HCT116 (cell line): ENCODE measurements at regions not wholly inside any gene's neighbourhood (a gene's known extent, or its start where the extent isn't known, plus 50 kb on each side); places are given as distances from the start of the nearest gene placed in this dataset.

Experiments used
- ATAC-seq: fragments of 200-7000 bp; cut with Tn5 transposase; 2 replicates; pipeline ENCODE4 v1.9.1; 2020; ENCODE audit warnings: mild to moderate bottlenecking, moderate library complexity
- BruUV-seq: library from RNA; stranded (reverse); fragments of 400-500 nt; replicated peaks from 2 replicates; lab custom pipeline; 2021; lab: Mats Ljungman, UMichigan
- CTCF ChIA-PET: fragments of 300-600 bp; sonication (Branson Sonifier 250); formaldehyde crosslinking; loops from one replicate; lab custom pipeline; 2021; ENCODE audit warnings: antibody characterized with exemption; lab: Charles Lee
- POLR2A ChIA-PET: fragments of 300-600, 350-600 bp; sonication (Branson Sonifier 250); formaldehyde crosslinking; loops from one replicate; lab custom pipeline; 2021; ENCODE audit warnings: antibody characterized with exemption; lab: Charles Lee
- RAD21 ChIA-PET, 2 experiments: fragments of 300-600 bp; sonication (Branson Sonifier 250); formaldehyde crosslinking; loops; one replicate each; lab custom pipeline; 2023; ENCODE audit warnings: low total read pairs in 2 of 2; ENCODE audit not compliant: uncharacterized antibody in 2 of 2, unreplicated experiment in 2 of 2, low non-redundant PET in 1 of 2; lab: Charles Lee
- DNase-seq: peaks from one replicate; pipeline ENCODE4 v3.0.0-alpha.2; 2010; ENCODE audit warnings: low read depth, low spot score
- H2AFZ ChIP-seq: fragments of 200-600 bp; shearing (Covaris generic), sonication (generic); 2 replicates; pipeline ENCODE4 v1.6.1; 2017; ENCODE audit warnings: low read depth, mixed run types, mixed read lengths, antibody characterized with exemption, low read length; ENCODE audit not compliant: poor library complexity, severe bottlenecking
- H3K27ac ChIP-seq: 2 replicates; pipeline ENCODE4 v1.5.1; 2012; ENCODE audit warnings: low read depth, low read length
- H3K27me3 ChIP-seq: fragments of 200-600 bp; sonication (generic); 2 replicates; pipeline ENCODE4 v1.6.1; 2016; ENCODE audit warnings: mixed run types, low read length, mixed read lengths; ENCODE audit not compliant: insufficient read depth
- H3K36me3 ChIP-seq, 2 experiments: fragments of 200-500 bp in 1 of 2; fragments of 200-600 bp in 1 of 2; sonication (Bioruptor generic) in 1 of 2; sonication (generic) in 1 of 2; 2 replicates each; pipeline versions ENCODE4 v1.5.1 to v1.6.1; 2014 to 2016; ENCODE audit warnings: low read length in 2 of 2, inconsistent platforms in 1 of 2, mixed read lengths in 1 of 2, mixed run types in 1 of 2; ENCODE audit not compliant: insufficient read depth in 2 of 2, control insufficient read depth in 1 of 2
- H3K4me1 ChIP-seq, 2 experiments: fragments of 200-600 bp in 1 of 2; sonication (generic) in 1 of 2; 2 replicates each; pipeline versions ENCODE4 v1.5.1 to v1.6.1; 2012 to 2017; ENCODE audit warnings: low read length in 2 of 2, inconsistent platforms in 1 of 2, mild to moderate bottlenecking in 1 of 2, mixed read lengths in 1 of 2, mixed run types in 1 of 2, moderate library complexity in 1 of 2; ENCODE audit not compliant: insufficient read depth in 2 of 2, control insufficient read depth in 1 of 2
- H3K4me2 ChIP-seq: fragments of 200-600 bp; sonication (generic); 2 replicates; pipeline ENCODE4 v1.6.1; 2017; ENCODE audit warnings: mixed run types, low read length, mixed read lengths
- H3K4me3 ChIP-seq, 2 experiments: fragments of 200-600 bp in 1 of 2; sonication (generic) in 1 of 2; replicated peaks in 1 of 2; 2 replicates each; pipeline ENCODE4 v1.5.1; 2011 to 2016; ENCODE audit warnings: low read length in 2 of 2, control low read depth in 1 of 2, low read depth in 1 of 2, mild to moderate bottlenecking in 1 of 2, mixed read lengths in 1 of 2, mixed run types in 1 of 2
- H3K79me2 ChIP-seq: fragments of 200-600 bp; sonication (generic); 2 replicates; pipeline ENCODE4 v1.6.1; 2017; ENCODE audit warnings: mild to moderate bottlenecking, mixed run types, low read length, moderate library complexity, mixed read lengths; ENCODE audit not compliant: insufficient read depth
- H3K9ac ChIP-seq: fragments of 200-600 bp; sonication (generic); 2 replicates; pipeline ENCODE4 v1.6.1; 2016; ENCODE audit warnings: low read length, mixed read lengths
- H3K9me2 ChIP-seq: fragments of 200-600 bp; sonication (generic), shearing (Covaris generic); 2 replicates; pipeline ENCODE4 v1.6.1; 2017; ENCODE audit warnings: mixed run types, mild to moderate bottlenecking, moderate library complexity; ENCODE audit not compliant: insufficient read depth
- H3K9me3 ChIP-seq, 2 experiments: fragments of 200-500 bp in 1 of 2; fragments of 200-600 bp in 1 of 2; sonication (Bioruptor generic) in 1 of 2; sonication (generic) in 1 of 2; 2 replicates each; pipeline ENCODE4 v1.6.1; 2014 to 2017; ENCODE audit warnings: low read length in 2 of 2, mixed read lengths in 2 of 2, inconsistent platforms in 1 of 2, low read depth in 1 of 2, mild to moderate bottlenecking in 1 of 2, mixed run types in 1 of 2, moderate library complexity in 1 of 2; ENCODE audit not compliant: control insufficient read depth in 1 of 2, insufficient read depth in 1 of 2
- H4K20me1 ChIP-seq: fragments of 200-600 bp; sonication (generic), shearing (Covaris generic); 2 replicates; pipeline ENCODE4 v1.6.1; 2017; ENCODE audit warnings: mixed run types, mild to moderate bottlenecking, moderate library complexity; ENCODE audit not compliant: insufficient read depth
- CBX3 ChIP-seq: IDR thresholded peaks from 2 replicates; pipeline ENCODE4 v1.6.1; 2012; ENCODE audit warnings: low read depth
- CEBPB ChIP-seq: IDR thresholded peaks from 2 replicates; pipeline ENCODE4 v1.6.1; 2012; ENCODE audit warnings: low read depth
- EZH2 ChIP-seq: fragments of 200-600 bp; sonication (generic); IDR thresholded peaks from 2 replicates; pipeline ENCODE4 v1.6.1; 2017; ENCODE audit warnings: antibody characterized with exemption, mixed run types
- POLR2AphosphoS5 ChIP-seq: IDR thresholded peaks from 2 replicates; pipeline ENCODE4 v1.6.1; 2011; ENCODE audit warnings: mild to moderate bottlenecking, low read depth, low read length, moderate library complexity
- RAD21 ChIP-seq: IDR thresholded peaks from 2 replicates; pipeline ENCODE4 v1.6.1; 2012; ENCODE audit warnings: low read depth, mild to moderate bottlenecking
- intact Hi-C: fragments of 100-400 bp; cut with micrococcal nuclease; formaldehyde crosslinking; loops from 2 replicates; pipeline ENCODE4 v1.10.0; 2022
- TF ChIP-seq, protein P1 (sequence below), 3 experiments: fragments of 200-600 bp in 1 of 3; sonication (generic) in 1 of 3; IDR thresholded peaks in 2 of 3; conservative IDR thresholded peaks in 1 of 3; 2 replicates each; pipeline ENCODE4 v1.5.1; 2012 to 2017; ENCODE audit warnings: low read depth in 2 of 3, low read length in 2 of 3, antibody characterized with exemption in 1 of 3, borderline replicate concordance in 1 of 3, control low read depth in 1 of 3, mild to moderate bottlenecking in 1 of 3, mixed read lengths in 1 of 3, mixed run types in 1 of 3, moderate library complexity in 1 of 3; ENCODE audit not compliant: insufficient read depth in 1 of 3
- TF ChIP-seq, protein P2 (sequence below): IDR thresholded peaks from 2 replicates; pipeline ENCODE4 v1.6.1; 2011; ENCODE audit warnings: mild to moderate bottlenecking, low read length, moderate library complexity; ENCODE audit not compliant: insufficient replicate concordance; ENCODE audit errors: extremely low read depth

DNA sequence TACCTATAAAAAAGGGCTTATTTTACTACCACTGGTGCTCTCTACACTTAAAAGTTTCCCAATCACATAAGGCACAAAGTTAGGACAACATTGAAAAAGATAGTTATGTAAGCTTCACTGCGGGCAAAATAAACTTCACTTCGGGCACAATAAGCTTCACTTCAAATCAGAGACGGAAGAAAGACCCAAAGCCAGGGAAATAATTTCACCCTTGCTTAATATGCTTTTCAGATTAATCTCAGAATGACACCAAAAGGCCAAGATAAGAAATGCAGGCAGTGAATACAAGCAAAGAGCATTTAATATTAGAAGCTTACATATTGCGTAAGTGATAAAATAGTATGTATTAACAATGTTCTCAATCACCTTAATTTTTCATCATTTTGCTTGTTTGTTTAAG, 444.2 kb downstream of the SETD4 start:
- Histone ChIP-seq H4K20me1 (no peaks in the 10 kb centered on the region), H3K27ac (no peak overlapping the region), H3K4me2 (no peak overlapping the region), H3K9ac (no peak overlapping the region), H3K4me1 (peaks cover 0 to 8% of the 10 kb centered on the region in 2 experiments; a peak in 2 of 4 replicates), H3K79me2 (no peaks in the 10 kb centered on the region), H3K27me3 (no peaks in the 10 kb centered on the region), H3K9me2 (no peaks in the 10 kb centered on the region), H3K36me3 (no peaks in the 10 kb centered on the region), H3K4me3 (no peak overlapping the region), H3K9me3 (no peaks in the 10 kb centered on the region), H2AFZ (no peak overlapping the region)
- POLR2A ChIA-PET = no interaction called here
- ATAC-seq = peak; percentile 42; the same call in 1 of the 2 replicates
- intact Hi-C loops = no loop called here
- BruUV-seq = no TSS peak
- peak; percentile 3 for DNase-seq
- CTCF ChIA-PET = no interaction called here
- no peak for TF ChIP-seq EZH2
- TF ChIP-seq RAD21 = peak; percentile 46; the same call in 1 of the 2 replicates
- no peak for TF ChIP-seq POLR2AphosphoS5
- TF ChIP-seq, protein P1, sequence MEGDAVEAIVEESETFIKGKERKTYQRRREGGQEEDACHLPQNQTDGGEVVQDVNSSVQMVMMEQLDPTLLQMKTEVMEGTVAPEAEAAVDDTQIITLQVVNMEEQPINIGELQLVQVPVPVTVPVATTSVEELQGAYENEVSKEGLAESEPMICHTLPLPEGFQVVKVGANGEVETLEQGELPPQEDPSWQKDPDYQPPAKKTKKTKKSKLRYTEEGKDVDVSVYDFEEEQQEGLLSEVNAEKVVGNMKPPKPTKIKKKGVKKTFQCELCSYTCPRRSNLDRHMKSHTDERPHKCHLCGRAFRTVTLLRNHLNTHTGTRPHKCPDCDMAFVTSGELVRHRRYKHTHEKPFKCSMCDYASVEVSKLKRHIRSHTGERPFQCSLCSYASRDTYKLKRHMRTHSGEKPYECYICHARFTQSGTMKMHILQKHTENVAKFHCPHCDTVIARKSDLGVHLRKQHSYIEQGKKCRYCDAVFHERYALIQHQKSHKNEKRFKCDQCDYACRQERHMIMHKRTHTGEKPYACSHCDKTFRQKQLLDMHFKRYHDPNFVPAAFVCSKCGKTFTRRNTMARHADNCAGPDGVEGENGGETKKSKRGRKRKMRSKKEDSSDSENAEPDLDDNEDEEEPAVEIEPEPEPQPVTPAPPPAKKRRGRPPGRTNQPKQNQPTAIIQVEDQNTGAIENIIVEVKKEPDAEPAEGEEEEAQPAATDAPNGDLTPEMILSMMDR (IDR thresholded peaks at IDR 0.05 in 2 of 3, conservative IDR thresholded peaks at IDR 0.05 in 1 of 3; ENCODE audit: borderline replicate concordance in 1 of 3, insufficient read depth in 1 of 3, low read depth in 2 of 3, low read length in 2 of 3) = peak; percentile 21 to 43 (median 27); a peak in 4 of 6 replicates
- no peak for TF ChIP-seq CBX3
- peak; percentile 63; the same call in 1 of the 2 replicates for TF ChIP-seq CEBPB
- TF ChIP-seq, protein P2, sequence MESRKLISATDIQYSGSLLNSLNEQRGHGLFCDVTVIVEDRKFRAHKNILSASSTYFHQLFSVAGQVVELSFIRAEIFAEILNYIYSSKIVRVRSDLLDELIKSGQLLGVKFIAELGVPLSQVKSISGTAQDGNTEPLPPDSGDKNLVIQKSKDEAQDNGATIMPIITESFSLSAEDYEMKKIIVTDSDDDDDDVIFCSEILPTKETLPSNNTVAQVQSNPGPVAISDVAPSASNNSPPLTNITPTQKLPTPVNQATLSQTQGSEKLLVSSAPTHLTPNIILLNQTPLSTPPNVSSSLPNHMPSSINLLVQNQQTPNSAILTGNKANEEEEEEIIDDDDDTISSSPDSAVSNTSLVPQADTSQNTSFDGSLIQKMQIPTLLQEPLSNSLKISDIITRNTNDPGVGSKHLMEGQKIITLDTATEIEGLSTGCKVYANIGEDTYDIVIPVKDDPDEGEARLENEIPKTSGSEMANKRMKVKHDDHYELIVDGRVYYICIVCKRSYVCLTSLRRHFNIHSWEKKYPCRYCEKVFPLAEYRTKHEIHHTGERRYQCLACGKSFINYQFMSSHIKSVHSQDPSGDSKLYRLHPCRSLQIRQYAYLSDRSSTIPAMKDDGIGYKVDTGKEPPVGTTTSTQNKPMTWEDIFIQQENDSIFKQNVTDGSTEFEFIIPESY = no peak
- RAD21 ChIA-PET = no interaction called here
